Inferior parietal cortex (tissue), 1 donor: ENCODE measurements at regions not wholly inside any gene's neighbourhood (a gene's known extent, or its start where the extent isn't known, plus 50 kb on each side); places are given as distances from the start of the nearest gene placed in this dataset.
"Not testable (repeated sequence)": the region's sequence is repeated elsewhere in the genome, so short reads cannot be mapped to it uniquely, and the experiment has no call there.

Experiments used
- DNase-seq: peaks from one replicate; pipeline ENCODE4 v3.0.0-alpha.2; 2016; ENCODE audit errors: extremely low spot score

- no peak for DNase-seq
These were observed 138.2 kb upstream of the RAB4A start for GRCh38 chr1:229132706-229133105.

DNA sequence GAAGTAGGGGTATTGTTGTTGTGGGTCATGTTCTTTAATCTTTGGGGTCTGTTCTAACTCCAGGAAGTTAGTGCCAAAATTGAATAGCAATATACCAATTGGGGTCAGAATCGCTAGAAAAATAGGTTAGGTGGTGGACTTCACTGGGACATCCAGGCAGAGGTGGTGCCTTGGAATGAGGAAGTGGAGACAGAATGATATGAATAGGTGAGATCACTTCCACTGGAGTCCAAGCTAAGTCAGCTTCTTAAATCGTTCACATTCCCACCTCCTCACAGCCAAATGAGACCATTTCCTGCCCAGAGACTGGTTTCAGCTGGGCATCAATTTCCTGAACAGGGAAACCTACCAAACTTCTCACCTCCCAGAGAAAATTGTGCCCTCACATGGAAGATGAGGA, 137.8 kb upstream of the RAB4A start:
- no peak for DNase-seq

- DNase-seq = no peak
These were observed 137.1 kb upstream of the RAB4A start for GRCh38 chr1:229133811-229134210.

- DNase-seq = not testable (repeated sequence)
These were observed 136.3 kb upstream of the RAB4A start for GRCh38 chr1:229134381-229135217.

DNA sequence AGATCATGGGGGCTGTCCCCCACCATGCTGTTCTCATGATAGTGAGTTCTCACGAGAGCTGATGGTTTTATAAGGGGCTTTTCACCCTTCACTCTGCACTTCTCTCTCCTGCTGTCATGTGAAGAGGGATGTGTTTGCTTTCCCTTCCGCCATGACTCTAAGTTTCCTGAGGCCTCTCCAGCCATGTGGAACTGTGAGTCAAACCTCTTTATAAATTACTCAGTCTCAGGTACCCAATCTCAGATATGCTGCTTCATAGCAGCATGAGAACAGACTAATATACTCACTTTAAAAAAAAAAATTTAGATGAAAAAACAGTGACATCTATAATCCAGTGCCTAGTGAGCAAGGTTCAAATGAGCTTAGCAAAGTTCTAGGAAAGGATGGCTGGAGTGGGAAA, 135.1 kb upstream of the RAB4A start:
- DNase-seq = no peak

DNA sequence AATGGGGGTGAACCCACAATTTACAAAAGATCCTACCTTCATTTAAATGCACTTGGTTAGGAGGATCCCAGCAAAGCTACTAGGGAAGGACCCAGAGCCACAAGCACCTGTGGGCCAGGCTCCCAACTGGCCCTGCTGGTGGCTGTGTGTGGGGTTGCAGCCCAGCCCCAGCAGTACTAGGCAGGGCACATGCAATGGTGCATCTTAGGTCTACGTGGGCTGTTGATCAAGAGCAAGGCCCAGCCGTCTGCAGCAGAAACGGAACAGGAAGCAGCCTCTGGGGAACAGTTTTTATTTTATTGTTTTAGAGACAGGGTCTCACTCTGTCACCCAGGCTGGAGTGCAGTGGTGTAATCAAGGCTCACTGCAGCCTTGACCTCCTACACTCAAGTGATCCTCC, 134.1 kb upstream of the RAB4A start:
- no peak for DNase-seq

DNA sequence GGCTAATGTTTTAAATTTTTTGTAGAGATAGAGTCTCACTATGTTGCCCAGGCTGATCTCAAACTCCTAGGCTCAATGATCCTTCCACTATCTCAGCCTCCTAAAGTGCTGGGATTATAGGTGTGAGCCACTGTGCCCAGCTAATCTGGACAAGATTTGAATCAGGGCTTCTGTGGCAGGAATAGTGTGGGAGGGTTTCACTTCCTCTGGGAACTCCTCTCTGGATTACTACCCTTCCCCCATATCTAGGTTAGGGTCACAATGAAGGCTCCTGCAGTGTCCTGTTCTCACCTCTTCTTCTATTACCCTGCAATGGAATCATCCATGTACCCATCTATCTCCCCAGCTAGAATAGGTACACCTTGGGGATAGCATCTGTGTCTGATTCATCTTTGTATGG, 133.6 kb upstream of the RAB4A start:
- DNase-seq = no peak

GRCh38 chr1:229138058-229138457, 132.9 kb upstream of the RAB4A start:
- no peak for DNase-seq

GRCh38 chr1:229139331-229140118, 131.4 kb upstream of the RAB4A start:
- no peak for DNase-seq

- no peak for DNase-seq
These were observed 130.9 kb upstream of the RAB4A start for GRCh38 chr1:229140119-229140396.

DNA sequence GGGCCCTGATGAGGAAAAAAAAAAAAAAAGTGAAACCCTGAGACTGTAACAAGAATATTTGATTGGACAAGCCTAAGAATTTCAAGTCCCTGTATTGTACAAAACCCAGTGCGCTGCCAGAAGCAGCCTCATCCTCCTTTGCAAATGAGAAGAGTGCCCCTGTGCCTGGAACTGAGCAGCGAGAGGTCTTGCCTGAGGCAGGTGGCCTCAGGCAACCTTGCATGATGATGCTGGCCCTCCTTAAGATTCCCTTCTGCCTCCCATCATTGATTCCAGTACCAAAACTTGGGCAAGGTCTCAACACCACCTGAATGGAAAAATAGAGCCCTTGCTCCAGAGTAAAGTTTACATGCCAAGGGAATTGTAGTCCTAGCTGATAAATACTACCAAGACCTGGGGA, 129.6 kb upstream of the RAB4A start:
- DNase-seq = no peak

DNA sequence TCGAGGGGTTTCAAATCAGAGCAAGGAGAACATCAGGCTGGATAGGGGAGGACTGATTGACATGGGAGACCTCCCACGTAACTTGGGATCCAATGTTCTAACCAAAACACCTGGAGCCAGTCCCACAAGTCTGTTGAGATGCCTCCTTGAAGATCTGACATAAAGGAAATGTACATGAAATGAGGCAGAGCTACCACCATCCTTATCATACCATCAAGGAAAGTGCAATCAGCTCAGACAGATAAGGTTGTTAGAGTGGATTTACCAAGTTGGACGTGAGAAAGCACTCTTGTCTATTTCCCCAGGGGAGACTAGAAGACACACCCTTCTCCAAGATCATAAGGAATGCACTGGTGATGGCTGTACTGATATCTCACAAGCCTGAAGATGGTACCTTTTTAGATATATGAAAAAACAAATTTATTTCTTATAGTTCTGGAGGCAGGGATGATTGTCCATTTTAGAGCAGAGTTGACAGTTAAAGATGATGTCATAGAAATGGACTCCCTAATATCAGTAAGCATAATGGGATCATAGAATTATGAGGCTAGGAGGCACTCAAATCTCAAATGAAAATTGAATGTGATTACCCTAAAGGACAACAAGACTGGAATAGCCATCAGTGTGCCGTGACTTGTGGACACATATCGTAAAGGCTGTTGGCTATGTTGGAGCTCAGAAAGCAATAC, 129.1 kb upstream of the RAB4A start:
- no peak for DNase-seq

GRCh38 chr1:229142471-229142870, 128.4 kb upstream of the RAB4A start:
- DNase-seq = no peak

GRCh38 chr1:229146647-229147046, 124.3 kb upstream of the RAB4A start:
- DNase-seq = no peak

DNA sequence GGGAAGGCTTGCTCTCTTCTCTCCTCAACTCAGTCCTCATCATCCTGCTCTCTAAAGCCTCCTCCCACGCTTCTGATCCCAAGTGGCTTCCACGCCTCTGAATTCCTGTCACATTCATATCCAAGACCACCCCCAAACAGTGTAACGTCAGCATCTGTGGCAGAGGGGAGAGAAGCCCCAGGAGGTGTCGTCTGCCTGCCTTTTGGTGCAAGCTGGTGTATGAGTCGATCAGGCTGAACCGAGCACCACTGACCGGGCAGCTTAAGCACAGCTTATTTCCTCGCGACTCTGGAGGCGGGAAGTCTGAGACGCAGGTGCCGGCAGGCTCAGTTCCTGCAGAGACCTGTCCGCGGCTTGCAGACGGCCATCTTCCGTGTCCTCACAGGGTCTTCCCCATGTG, 123.8 kb upstream of the RAB4A start:
- no peak for DNase-seq

DNA sequence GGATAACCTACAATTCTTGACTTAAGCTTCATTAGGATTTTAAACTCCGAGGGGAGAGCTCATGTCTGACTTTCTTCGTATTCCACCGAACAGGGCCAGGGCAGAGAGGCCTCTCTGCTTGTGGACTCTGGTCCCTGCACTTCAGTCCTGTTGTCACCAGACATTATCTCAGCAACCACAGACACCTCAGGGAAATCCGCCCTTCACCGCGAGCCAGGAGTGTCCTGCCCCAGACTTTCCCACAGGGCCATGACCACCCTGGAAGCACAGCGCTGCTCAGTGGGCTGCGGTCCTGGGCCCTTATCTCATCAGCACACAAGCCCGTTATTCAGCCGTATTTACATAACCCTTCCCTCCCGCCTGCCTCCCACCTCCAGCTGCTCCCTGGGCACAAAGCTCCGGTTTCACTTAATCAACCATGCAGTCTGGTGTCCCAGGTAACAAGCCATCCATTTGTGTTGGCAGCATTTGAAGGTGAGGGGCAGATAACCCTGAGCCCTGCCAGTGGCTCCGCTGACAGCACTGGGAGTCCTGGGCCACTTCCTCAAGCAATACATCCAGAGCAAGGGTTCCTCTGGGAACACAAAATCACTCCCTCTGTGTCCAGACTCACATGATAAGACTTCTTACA, 122.8 kb upstream of the RAB4A start:
- no peak for DNase-seq

GRCh38 chr1:229148743-229149142, 122.2 kb upstream of the RAB4A start:
- DNase-seq = no peak

DNA sequence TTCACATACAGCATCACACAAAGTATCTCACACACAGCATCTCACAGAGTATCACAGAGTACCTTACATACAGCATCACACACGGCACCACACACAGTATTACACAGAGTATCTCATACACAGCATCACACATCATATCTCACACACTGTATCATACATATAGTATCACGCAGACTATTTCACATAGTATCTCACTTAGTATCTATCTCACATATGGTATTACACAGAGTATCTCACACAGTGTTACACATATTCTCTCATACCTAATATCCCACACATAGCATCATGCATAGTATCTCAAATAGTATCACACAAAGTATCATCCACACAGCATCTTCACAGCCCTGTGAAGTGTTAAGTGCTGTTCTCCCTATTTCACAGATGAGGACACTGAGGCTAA, 121.5 kb upstream of the RAB4A start:
- no peak for DNase-seq

- DNase-seq = no peak
These were observed 120.4 kb upstream of the RAB4A start for GRCh38 chr1:229150518-229150917.

- not testable (repeated sequence) for DNase-seq
These were observed 119.5 kb upstream of the RAB4A start for GRCh38 chr1:229151412-229151811.

DNA sequence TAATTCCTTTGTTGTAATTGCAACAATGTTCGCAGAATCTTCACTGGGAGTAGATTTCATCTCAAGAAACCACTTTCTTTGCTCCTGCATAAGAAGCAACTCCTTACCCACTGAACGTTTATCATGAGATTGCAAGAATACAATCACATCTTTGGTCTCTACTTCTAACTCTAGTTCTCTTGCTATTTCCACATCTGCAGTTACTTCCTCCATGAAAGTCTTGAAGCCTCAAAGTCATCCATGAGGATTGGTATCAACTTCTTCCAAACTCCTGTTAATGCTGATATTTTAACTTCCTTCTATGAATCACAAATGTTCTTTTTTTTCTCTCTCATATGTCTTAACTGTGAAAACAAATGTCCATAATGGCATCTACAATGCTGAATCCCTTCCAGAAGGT, 118.6 kb upstream of the RAB4A start:
- no peak for DNase-seq

- DNase-seq = no peak
These were observed 116.9 kb upstream of the RAB4A start for GRCh38 chr1:229153955-229154548.
